HG02678 (cell line): ENCODE measurements at regions not wholly inside any gene's neighbourhood (a gene's known extent, or its start where the extent isn't known, plus 50 kb on each side); places are given as distances from the start of the nearest gene placed in this dataset.

Experiments used
- ATAC-seq: cut with Tn5 transposase; IDR thresholded peaks from one replicate; pipeline ENCODE4 v1.9.1; 2021; ENCODE audit warnings: mild to moderate bottlenecking, moderate library complexity; ENCODE audit not compliant: unreplicated experiment

DNA sequence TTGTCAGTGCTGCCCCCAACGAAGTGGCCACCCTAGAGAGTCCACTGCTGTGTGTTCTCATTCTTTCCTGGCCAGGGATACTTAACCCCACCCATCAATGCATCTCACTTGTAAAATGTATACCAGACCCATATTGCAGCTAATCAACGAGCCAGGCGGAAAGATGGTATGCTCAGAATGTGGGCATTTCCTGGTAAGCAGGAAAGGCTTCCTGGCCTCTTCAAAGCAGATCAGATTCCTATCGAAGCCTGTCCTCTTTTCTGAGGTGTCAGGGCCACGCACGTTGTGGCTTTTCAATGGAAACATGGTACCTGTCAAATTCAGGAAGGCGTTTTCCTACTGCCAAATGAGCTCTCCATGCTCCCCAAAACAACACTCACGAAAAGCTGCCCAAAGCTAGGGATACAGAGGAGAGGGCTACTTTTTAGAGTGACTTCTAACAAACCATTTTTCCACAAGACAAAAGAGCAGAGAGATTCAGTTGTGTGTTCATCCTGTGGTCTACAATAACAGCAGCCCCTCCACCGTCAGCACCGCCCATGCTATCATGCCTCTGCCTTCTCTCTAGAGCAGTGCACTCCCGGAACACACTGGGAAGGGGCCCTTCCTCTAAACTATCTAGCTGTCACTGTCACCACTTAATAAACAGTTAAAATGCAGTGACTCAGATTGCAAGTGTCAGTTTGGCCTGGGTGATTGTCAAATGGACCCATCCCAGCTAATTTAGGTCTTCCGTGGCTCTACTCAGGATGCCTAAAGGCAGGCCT, 535.1 kb downstream of the RNF144A start:
- ATAC-seq: no peak

DNA sequence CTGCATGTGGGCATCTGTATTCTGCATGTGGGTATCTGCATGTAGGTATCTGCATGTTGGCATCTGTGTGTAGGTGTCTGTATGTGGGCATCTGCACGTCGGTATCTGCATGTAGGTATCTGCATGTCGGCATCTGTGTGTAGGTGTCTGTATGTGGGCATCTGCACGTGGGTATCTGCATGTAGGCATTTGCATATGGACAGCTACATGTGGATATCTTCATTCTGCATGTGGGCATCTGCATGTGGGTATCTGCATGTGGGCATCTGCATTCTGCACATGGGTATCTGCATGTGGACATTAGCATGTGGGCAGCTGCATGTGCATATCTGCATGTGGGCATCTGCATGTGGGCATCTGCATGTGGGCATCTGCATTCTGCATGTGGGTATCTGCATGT, 537.4 kb downstream of the RNF144A start:
- ATAC-seq: no peak

DNA sequence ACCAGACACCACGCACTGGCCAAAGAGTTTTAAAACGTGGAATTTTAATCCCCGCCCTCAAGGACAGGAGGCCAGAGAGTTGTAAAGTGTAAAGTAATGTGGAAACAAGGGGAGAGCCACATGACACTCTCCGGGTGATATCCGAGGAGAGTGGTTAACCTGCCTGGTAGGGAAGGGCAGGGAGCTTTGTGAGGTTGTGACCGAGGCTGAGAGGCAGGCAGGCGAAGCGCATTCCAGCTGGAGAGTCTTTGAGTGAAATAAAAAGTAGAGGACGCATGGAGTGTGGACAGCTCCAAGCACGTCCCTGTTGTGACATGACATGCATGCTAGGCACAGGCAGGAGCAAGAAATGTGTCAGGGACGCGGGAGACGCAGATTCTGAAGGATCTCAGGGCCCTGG, 539.5 kb downstream of the RNF144A start:
- no peak for ATAC-seq

DNA sequence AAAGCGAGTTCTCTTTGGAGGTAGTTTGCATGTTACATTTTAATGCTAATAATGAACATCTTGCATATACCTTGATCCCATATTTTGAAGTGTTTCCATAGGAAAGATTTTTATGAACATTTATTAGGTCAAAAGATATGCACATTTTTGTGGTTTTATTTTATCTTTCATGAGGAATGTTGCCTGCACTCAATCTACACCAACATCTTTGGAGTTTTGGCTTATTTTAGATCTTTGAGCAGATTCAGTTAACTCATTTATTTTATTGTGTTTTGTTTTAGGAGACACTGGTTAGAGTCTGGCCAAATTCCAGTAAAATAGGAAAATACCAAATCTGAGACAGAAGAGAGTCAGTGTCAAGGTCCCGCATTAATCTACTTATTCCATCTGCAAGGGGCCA, 540.9 kb downstream of the RNF144A start:
- no peak for ATAC-seq

DNA sequence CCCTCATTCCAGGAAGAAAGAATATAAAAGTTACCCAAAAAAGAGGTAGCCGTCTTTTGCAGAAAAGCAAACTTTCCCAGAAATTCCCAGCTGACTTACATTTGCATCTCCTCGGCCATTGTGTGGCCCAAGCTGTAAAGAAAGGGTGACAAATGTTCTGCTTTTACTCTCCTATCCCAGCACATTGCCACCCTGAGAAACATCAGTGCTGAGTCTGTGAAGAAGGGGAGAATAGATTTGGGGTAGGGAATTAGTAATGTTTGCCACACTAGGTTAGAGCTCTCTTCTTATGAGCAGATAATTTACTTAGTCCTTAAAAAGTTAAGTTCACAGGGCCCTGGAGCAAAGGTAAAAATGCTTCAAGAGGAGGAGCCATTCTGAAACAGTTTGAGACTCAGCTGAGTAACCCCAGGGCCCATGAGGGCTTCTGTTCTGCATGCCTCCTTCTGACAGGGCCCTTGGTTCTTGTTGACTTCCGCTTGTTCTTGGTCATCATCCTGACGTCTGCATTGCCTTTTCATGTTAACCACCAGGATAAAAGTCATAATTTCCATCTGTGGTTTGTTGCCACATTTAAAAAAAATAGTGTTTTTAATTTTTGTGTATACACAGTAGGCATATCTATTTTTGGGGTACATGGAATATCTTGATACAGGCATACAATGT, 550.7 kb downstream of the RNF144A start:
- ATAC-seq: no peak

DNA sequence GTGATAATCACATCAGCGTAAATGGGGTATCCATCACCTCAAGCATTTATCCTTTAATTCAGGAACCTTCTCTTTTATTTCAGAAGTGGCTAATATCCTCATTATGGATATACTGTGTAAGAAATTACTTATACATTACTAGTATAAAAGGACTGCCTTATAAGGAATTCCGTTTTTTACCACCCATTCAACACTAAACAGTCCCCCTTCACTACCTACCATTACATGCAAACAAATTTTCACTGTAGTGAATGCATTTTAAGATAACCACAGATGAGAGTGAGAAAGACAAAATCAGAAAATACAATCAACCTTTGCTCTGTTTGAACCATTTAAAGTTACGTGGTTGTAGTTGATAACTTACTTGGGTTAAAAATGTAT, 551.2 kb downstream of the RNF144A start:
- no peak for ATAC-seq

DNA sequence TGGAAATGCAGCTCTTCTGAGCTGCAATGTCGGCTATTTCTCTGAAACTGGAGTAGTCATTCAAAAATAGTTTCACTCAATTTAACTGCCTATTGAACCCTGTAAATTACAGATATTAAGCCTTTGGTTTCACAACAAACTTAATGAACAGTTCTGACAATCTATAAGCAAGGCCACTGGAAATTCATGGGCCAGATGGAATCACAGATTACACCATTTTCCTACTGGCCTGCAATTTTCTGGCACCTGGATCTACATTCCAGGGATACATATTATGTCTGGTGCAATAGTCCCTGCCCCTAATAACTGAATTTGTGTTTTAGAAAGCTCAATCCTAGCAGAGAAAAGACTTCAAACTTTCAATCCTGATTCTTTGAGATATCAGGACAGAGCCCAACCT, 551.7 kb downstream of the RNF144A start:
- ATAC-seq: no peak

DNA sequence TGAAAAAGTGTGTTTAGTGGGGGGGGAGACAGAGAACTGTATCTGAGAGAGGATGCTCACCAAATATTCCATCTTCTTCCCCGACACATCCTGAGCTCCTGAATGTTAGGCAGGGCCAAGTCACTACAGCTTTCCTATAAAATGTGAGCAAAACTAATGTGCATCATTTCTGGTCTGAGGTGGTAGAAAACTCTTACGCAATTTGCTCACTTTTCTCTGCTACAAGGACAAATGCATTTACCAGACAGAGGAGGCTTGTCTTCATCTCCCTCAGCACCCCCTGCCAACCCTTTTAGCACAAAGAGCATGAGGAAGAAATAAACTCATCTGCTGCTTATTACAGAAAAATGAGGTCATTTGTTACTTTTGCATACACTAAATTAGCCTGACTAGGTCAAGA, 554.0 kb downstream of the RNF144A start:
- no peak for ATAC-seq

DNA sequence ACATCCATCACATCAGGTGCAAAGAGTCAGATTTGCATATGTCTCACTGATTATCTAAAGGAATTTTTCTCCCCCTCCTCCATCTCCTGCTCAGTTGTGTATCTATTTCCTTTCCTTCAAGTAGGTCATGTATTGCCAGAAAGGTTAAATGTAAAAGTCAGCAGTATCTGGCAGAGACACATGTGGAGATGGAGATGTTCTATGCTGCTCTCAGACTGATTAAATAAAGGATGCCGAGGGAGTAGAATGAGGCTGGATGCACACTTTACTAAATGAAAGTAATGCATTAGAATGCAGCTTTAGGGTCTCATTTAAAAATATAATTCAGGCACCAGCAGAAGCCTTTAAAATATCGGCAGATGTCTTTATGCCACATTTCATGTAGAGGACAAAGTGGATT, 555.3 kb downstream of the RNF144A start:
- ATAC-seq: no peak

DNA sequence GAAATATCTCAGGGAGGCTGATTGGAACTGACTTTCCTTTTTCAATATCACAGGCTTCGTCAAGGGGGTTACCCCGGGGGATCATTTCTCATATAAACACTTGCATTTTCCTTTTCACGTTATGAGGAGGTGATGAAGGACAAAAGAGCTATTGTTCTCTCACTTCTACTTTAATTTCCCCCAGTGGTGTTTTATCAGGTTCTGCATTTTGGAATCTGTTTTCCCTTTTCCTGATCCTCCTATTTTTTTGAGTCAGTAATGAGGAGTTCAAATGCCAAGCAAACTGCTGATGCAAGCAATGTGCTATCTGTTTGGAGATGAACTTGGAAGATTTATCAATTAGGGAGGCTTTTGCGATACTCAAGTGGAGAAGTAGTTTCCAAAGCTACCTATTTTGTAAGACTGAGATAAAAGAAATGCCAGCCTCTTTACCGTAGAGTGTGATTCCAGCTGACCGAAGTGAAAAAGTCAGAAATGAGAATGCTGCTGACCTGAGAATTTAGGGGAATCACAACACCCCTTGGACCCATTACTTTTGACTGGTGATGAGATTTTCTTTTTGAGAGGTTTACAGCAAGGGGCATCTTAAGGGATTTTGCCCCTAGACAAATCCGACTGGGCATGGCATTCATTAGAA, 556.0 kb downstream of the RNF144A start:
- no peak for ATAC-seq

DNA sequence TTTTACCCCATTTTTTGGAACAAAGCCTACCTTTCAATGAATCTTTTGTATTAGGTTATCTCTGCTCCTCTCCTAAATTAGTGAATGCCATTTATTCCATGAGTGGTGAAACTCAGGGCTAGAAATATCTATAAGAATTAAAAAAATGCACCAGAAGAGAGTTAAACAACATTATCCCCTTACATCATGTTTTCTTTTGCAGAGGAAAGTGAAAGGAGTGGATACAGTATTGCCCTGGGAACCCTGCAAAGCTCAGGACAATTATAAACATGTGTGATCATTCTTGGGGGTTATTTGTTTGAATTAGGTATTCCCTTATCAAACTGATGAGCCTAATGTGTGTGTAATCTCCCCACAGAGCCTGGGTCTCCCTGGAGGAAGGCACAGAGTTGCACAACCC, 559.2 kb downstream of the RNF144A start:
- no peak for ATAC-seq

DNA sequence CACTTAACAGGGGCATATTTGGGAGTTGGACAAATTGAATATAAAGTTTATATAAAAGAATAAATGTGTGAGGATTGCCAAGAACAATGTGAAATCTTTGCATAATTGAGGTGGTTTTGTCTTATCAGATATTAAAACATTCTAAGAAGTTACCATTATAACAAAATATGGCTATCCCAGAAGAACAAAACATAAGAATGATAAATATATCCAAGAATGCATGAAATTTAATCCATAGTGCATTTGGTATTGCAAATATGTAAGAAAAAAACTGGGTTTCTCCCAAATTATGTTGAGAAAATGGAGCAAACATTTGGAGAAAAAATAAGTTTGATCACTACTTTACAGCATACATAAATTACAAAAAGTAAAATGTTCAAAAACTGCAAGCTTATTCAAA, 562.4 kb downstream of the RNF144A start:
- no peak for ATAC-seq

DNA sequence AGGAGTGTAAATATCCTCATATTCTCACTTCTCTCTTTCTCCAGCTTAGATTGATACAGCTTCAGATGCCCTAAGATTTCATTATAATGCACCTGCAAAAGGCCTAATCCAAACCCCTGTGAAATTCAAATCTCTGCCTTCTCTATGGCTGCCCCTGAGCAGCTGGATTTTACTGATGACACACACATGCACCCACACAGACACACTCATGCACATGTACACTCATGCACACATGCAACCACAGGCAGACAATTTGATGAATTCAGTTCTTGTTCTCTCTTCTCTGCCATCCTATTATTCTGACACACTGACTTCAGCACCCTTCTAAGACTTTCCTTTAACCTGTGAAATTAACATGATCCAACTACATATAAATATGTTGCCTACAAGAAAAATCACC, 563.2 kb downstream of the RNF144A start:
- ATAC-seq: no peak

DNA sequence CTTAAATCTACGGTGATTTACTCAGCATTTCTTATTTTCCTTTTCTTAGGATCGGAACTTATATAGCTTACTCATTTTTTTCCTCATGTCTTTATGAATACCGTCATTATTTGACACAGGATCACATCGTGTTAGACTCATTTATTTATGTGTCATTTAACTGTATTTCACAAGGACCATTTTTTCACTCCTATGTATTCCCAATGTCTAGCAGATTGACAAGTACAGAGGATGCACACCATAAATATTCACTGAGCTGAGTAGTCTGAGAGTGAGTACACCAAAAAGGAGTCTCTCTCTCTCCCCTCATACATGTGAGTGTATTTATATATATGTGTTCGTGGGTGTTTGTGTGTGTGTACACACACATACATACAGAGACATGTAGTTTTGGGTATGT, 573.5 kb downstream of the RNF144A start:
- no peak for ATAC-seq

DNA sequence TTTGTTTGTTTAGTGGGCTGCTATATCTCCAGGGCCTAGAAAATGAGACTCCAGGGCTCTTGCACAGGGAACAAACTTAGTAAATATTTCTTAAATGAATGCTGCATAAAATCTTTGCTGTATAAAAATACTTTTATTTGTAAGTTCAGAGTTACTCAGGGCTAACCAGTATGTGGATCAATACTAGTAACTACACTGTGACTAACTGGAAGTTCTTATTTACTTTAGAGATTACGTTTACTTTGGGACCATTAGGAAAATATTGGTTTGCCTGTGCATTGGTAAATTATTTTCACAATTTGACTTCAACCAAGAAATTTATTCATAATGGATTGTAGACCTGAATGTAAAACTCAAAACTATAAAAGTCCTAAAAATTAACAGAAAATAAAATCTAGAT, 575.5 kb downstream of the RNF144A start:
- ATAC-seq: no peak

DNA sequence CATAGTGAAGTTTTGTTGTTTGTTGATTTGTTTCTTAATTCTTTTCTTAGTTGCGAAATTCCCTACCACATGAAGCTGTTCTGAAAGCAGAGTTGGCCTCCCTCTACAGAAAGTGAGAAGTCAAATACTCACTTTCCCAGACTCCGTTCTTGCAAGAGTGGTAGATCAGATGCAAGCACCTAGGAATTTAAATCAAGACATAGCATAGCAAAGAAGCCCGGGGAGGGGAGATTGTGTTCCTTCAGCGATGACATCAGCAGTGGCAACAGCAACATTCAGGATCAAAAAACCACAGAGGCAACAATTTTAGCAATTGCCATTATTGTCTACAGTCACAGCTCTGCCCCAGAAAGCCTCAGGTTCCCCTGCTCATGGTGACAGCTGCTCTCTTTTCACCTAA, 580.0 kb downstream of the RNF144A start:
- ATAC-seq: no peak

DNA sequence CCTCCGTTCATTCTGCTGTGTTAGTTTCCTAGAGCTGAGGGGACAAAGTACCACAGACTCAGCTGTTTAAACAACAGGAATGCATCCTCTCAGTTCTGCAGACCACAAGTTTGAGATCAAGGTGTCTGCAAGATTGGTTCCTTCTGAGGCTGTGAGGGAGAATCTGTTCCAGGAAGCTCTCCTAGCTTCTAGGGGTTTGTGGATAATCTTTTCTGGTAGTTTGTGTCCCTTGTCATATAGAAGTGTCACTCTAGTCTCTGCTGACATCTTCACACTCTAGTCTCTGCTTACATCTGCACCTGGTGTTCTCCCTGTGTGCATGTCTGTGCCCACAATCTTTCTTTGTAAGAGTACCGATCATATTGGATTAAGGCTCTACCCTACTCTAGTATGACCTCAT, 581.8 kb downstream of the RNF144A start:
- no peak for ATAC-seq

DNA sequence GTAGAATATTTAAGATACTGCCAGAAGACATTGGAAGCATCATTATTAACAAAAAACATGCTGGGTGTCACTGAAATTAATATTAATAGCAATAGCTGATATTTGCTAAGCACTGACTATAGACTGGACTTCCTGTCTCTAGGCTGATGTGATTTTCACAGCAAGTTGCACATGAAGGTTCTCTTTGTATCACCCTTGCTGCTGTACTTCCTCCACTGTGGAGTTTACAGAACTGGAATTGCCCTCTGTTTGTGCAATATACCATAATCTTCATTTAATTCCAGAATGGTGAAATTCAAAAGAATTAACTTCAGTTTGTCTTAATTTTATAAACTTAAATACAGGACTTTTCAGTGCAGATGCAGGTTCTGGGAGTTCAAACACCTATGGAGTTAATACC, 585.1 kb downstream of the RNF144A start:
- no peak for ATAC-seq

DNA sequence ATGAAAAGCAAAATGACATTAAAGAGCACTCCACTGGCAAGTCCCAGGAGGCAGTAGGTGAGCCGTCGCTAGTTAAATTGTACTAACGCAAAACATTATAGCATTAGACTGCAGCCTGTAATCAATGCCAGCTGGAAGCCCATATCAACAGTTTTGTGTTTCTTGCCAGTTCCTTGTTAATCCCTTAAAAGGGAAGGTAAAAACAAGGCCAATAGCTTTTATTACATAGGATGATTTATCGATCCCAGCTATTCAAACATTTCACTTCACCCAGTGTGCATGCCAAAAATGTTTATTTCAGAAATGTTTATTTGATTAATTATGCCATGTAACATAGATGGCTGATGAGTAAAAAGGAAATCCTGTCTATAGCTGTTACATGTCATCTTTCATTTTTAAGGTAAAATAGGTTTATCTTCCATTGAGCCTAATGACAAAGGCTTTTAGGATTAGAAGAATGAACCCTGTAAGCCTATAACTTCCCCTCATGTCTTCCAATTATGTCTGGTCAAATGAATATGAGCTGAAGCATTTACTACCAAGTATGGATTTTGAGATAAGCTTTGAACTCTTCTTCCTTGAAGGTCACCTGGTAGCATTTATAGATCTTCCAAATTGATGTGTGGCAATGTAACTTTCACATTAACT, 591.2 kb downstream of the RNF144A start:
- ATAC-seq: no peak

DNA sequence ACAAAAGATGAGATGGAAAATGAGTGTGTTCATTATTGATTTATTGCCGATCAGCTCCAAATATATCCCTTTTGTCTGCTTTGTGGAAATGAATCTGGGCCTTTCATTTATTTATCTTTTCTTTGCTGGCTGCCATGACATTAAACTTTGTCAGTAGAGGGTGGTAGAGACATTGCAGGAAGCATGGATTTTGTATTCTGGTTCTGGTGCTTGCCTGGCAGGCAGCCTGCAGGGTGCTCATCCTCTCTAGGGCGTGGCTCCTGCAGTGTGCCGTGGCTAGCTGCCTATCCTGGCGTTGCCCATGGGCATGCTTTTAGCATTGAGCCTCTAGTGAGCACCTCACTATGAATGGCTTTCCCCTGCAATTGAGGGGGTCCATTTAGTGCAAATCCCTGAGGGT, 593.1 kb downstream of the RNF144A start:
- ATAC-seq: no peak

DNA sequence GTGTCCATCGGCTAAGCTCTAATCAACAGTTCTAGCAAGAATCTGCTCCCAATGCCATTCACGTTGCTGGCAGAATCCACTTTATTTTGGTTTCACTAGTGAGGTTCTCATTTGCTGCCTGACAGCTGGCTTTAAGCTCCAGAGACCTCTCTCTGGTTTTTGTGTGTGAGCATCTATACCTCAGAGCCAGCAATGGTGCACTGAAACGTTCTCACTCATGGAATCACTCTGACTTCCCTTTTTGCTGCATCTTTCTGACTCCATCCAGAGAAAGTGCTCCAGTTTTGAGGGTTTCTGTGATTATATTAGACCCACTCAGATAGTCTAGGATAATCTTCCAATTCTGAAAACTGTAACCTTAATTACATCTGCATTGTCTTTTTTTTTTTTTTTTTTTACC, 596.6 kb downstream of the RNF144A start:
- peak; percentile 35 for ATAC-seq

DNA sequence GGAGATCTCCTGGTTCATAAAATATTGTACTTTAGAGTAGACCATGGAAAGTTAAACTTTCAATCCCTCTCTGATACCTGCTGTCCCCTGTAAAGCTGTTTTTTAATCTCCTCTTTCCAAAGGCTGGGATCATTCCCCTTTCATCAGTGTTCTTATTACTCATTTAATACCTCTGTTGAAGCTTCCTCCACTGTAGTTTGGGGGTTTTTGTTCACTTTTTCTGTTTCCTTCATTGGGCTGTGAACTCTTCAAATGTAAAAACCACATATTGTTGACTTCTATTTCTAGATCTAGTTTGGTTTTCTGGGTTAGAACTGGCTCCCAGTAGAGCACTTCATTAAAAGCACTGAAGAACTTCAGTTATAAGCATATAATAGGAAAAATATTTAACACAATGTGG, 598.1 kb downstream of the RNF144A start:
- ATAC-seq: peak; percentile 38
